ENCODE measurements at regions not wholly inside any gene's neighbourhood (a gene's known extent, or its start where the extent isn't known, plus 50 kb on each side); places are given as distances from the start of the nearest gene placed in this dataset.
"Not testable (repeated sequence)": the region's sequence is repeated elsewhere in the genome, so short reads cannot be mapped to it uniquely, and the experiment has no call there.

- H3K36me3 ChIP-seq (ENCODE audit: control insufficient read depth in 2 of 2, insufficient read depth in 2 of 2, low read length in 1 of 2): no peaks in the 10 kb centered on the region
- no peaks in the 10 kb centered on the region for H3K27me3 ChIP-seq (ENCODE audit: control insufficient read depth in 1 of 2, insufficient read depth in 2 of 2, low read length in 2 of 2)
- H3K4me1 ChIP-seq (ENCODE audit: control insufficient read depth in 2 of 2, insufficient read depth in 2 of 2, low read length in 1 of 2): no peaks in the 10 kb centered on the region
Measured at GRCh38 chr4:34485252-34485651, 1759.1 kb downstream of the ARAP2 start.

GRCh38 chr4:34486461-34487363 lies 1757.6 kb downstream of the ARAP2 start:
- H3K27me3 ChIP-seq (ENCODE audit: control insufficient read depth in 1 of 2, insufficient read depth in 2 of 2, low read length in 2 of 2): no peaks in the 10 kb centered on the region
- WGBS, 2 donors: 68 to 75% methylated on average over 5 of the region's 5 CpGs
- H3K4me1 ChIP-seq (ENCODE audit: control insufficient read depth in 2 of 2, insufficient read depth in 2 of 2, low read length in 1 of 2): no peaks in the 10 kb centered on the region
- no peak overlapping the region for H3K4me3 ChIP-seq (ENCODE audit: low read depth in 1 of 2, low read length in 2 of 2)
- no peaks in the 10 kb centered on the region for H3K9me3 ChIP-seq (ENCODE audit: control insufficient read depth in 2 of 2, insufficient read depth in 1 of 2, low read depth in 1 of 2, low read length in 1 of 2)
- no peaks in the 10 kb centered on the region for H3K36me3 ChIP-seq (ENCODE audit: control insufficient read depth in 2 of 2, insufficient read depth in 2 of 2, low read length in 1 of 2)
- H3K27ac ChIP-seq (ENCODE audit: low read depth in 2 of 2, low read length in 1 of 2): no peak overlapping the region

More at GRCh38 chr4:34485252-34485651, 1759.1 kb downstream of the ARAP2 start:
- H3K4me3 ChIP-seq (ENCODE audit: low read depth in 1 of 2, low read length in 2 of 2): no peak overlapping the region
- H3K27ac ChIP-seq (ENCODE audit: low read depth in 2 of 2, low read length in 1 of 2): no peak overlapping the region
- H3K9me3 ChIP-seq (ENCODE audit: control insufficient read depth in 2 of 2, insufficient read depth in 1 of 2, low read depth in 1 of 2, low read length in 1 of 2): no peaks in the 10 kb centered on the region

DNA sequence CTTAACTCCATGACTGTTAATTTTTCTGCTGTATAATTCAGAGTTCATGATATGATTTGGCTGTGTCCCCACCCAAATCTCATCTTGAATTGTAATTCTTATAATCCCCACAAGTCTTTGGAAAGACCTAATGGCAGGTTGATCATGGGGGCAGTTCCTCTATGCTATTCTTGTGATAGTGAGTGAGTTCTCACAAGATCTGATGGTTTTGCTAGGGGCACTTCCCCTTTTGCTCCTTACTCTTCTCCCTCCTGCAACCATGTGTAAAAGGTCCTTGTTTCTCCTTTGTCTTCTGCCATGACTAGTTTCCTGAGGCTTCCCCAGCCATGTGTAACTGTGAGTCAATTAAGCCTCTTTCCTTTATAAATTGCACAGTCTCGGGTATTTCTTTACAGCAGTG lies 1751.9 kb downstream of the ARAP2 start:
- whole genome bisulfite sequencing, 2 donors: 77 to 78% methylated on average over 1 of the region's 1 CpG

DNA sequence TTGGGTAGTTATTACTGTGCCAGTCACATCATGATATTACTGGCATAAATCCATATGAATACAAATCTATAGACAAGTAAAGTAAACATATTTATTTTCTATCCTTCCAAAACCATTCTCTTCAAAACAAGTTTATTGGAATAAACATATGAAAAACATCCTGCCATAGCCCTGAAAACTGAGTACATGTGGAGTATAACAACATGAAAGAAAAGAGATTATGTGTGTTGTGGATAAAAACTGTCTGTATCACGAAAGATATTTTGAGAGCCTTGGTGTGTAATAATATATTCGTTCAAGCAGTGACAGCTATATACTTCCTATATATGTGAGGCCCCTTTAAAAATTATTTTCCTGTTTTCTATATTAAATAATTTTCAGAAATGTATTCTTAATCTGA lies 1742.2 kb downstream of the ARAP2 start:
- Histone ChIP-seq H3K36me3 (ENCODE audit: control insufficient read depth in 2 of 2, insufficient read depth in 2 of 2, low read length in 1 of 2) (no peaks in the 10 kb centered on the region), H3K27ac (ENCODE audit: low read depth in 2 of 2, low read length in 1 of 2) (no peak overlapping the region), H3K4me3 (ENCODE audit: low read depth in 1 of 2, low read length in 2 of 2) (no peak overlapping the region), H3K9me3 (ENCODE audit: control insufficient read depth in 2 of 2, insufficient read depth in 1 of 2, low read depth in 1 of 2, low read length in 1 of 2) (no peaks in the 10 kb centered on the region), H3K27me3 (ENCODE audit: control insufficient read depth in 1 of 2, insufficient read depth in 2 of 2, low read length in 2 of 2) (no peaks in the 10 kb centered on the region), H3K4me1 (ENCODE audit: control insufficient read depth in 2 of 2, insufficient read depth in 2 of 2, low read length in 1 of 2) (no peaks in the 10 kb centered on the region)
- WGBS, 2 donors: 71 to 77% methylated on average over 2 of the region's 2 CpGs

More for the DNA sequence above, 1751.9 kb downstream of the ARAP2 start:
- Histone ChIP-seq H3K4me1 (ENCODE audit: control insufficient read depth in 2 of 2, insufficient read depth in 2 of 2, low read length in 1 of 2) (no peaks in the 10 kb centered on the region), H3K36me3 (ENCODE audit: control insufficient read depth in 2 of 2, insufficient read depth in 2 of 2, low read length in 1 of 2) (no peaks in the 10 kb centered on the region), H3K4me3 (ENCODE audit: low read depth in 1 of 2, low read length in 2 of 2) (no peak overlapping the region), H3K27ac (ENCODE audit: low read depth in 2 of 2, low read length in 1 of 2) (no peak overlapping the region), H3K9me3 (ENCODE audit: control insufficient read depth in 2 of 2, insufficient read depth in 1 of 2, low read depth in 1 of 2, low read length in 1 of 2) (peaks cover 0 to 4% of the 10 kb centered on the region in 2 donors), H3K27me3 (ENCODE audit: control insufficient read depth in 1 of 2, insufficient read depth in 2 of 2, low read length in 2 of 2) (no peaks in the 10 kb centered on the region)

- WGBS, 2 donors: 60 to 64% methylated on average over 2 of the region's 2 CpGs
- H3K27me3 ChIP-seq (ENCODE audit: control insufficient read depth in 1 of 2, insufficient read depth in 2 of 2, low read length in 2 of 2); H3K4me1 ChIP-seq (ENCODE audit: control insufficient read depth in 2 of 2, insufficient read depth in 2 of 2, low read length in 1 of 2); H3K4me3 ChIP-seq (ENCODE audit: low read depth in 1 of 2, low read length in 2 of 2); H3K36me3 ChIP-seq (ENCODE audit: control insufficient read depth in 2 of 2, insufficient read depth in 2 of 2, low read length in 1 of 2); H3K27ac ChIP-seq (ENCODE audit: low read depth in 2 of 2, low read length in 1 of 2); H3K9me3 ChIP-seq (ENCODE audit: control insufficient read depth in 2 of 2, insufficient read depth in 1 of 2, low read depth in 1 of 2, low read length in 1 of 2): not testable (repeated sequence)
Measured at GRCh38 chr4:34504731-34505130, 1739.6 kb downstream of the ARAP2 start.

DNA sequence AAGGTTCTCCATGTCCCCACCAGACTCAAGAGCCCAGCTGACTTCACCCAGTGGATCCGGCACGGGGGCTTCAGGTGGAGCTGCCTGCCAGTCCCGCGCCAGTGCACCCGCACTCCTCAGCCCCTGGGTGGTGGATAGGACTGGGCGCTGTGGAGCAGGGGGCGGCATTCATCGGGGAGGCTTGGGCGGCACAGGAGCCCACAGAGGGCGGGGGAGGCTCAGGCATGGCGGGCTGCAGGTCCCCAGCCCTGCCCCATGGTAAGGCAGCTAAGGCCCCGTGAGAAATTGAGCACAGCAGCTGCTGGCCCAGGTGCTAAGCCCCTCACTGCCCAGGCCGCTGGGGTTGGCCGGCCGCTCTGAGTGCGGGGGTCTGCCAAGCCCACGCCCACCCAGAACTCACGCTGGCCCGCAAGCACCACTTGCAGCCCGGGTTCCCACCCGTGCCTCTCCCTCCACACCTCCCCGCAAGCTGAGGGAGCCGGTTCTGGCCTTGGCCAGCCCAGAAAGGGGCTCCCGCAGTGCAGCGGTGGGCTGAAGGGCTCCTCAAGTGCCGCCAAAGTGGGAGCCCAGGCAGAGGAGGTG lies 1737.7 kb downstream of the ARAP2 start:
- not testable (repeated sequence) for H3K36me3 ChIP-seq (ENCODE audit: control insufficient read depth in 2 of 2, insufficient read depth in 2 of 2, low read length in 1 of 2); H3K4me1 ChIP-seq (ENCODE audit: control insufficient read depth in 2 of 2, insufficient read depth in 2 of 2, low read length in 1 of 2); H3K9me3 ChIP-seq (ENCODE audit: control insufficient read depth in 2 of 2, insufficient read depth in 1 of 2, low read depth in 1 of 2, low read length in 1 of 2); H3K27me3 ChIP-seq (ENCODE audit: control insufficient read depth in 1 of 2, insufficient read depth in 2 of 2, low read length in 2 of 2); H3K4me3 ChIP-seq (ENCODE audit: low read depth in 1 of 2, low read length in 2 of 2); H3K27ac ChIP-seq (ENCODE audit: low read depth in 2 of 2, low read length in 1 of 2)
- 89 to 93% methylated on average over 25 to 26 of the region's 26 CpGs for WGBS, 2 donors

DNA sequence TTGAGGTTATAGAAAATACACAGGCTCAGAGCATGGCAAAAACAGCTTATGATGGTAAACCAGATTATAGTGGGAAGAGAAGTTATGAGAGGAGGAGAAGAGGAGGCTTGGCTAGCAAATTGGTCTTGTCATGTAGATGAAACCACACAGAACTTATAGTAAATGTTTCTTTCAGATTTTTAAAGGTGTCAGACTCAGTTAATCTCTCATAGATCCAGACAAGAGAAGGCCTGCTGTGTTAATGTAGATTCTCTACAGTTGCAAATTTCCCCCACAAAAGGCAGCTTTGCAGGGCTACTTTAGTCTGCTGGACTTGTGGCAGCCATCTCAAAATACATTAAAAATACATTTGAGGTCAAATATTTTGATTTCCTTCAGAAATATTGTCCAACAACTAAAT lies 1731.7 kb downstream of the ARAP2 start:
- H3K36me3 ChIP-seq (ENCODE audit: control insufficient read depth in 2 of 2, insufficient read depth in 2 of 2, low read length in 1 of 2): no peaks in the 10 kb centered on the region
- no peaks in the 10 kb centered on the region for H3K9me3 ChIP-seq (ENCODE audit: control insufficient read depth in 2 of 2, insufficient read depth in 1 of 2, low read depth in 1 of 2, low read length in 1 of 2)
- H3K27ac ChIP-seq (ENCODE audit: low read depth in 2 of 2, low read length in 1 of 2): no peak overlapping the region

GRCh38 chr4:34516524-34516923 lies 1727.8 kb downstream of the ARAP2 start:
- WGBS, 2 donors: 82 to 84% methylated on average over 3 of the region's 3 CpGs

More for the DNA sequence above, 1731.7 kb downstream of the ARAP2 start:
- H3K4me3 ChIP-seq (ENCODE audit: low read depth in 1 of 2, low read length in 2 of 2): no peak overlapping the region
- H3K27me3 ChIP-seq (ENCODE audit: control insufficient read depth in 1 of 2, insufficient read depth in 2 of 2, low read length in 2 of 2): no peaks in the 10 kb centered on the region
- H3K4me1 ChIP-seq (ENCODE audit: control insufficient read depth in 2 of 2, insufficient read depth in 2 of 2, low read length in 1 of 2): no peaks in the 10 kb centered on the region

GRCh38 chr4:34534916-34535315 lies 1709.4 kb downstream of the ARAP2 start:
- peaks cover 0 to 2% of the 10 kb centered on the region in 2 donors for H3K36me3 ChIP-seq (ENCODE audit: control insufficient read depth in 2 of 2, insufficient read depth in 2 of 2, low read length in 1 of 2)
- WGBS, 2 donors: 39 to 43% methylated on average over 4 of the region's 4 CpGs

More at GRCh38 chr4:34516524-34516923, 1727.8 kb downstream of the ARAP2 start:
- no peak overlapping the region for H3K27ac ChIP-seq (ENCODE audit: low read depth in 2 of 2, low read length in 1 of 2)
- H3K4me3 ChIP-seq (ENCODE audit: low read depth in 1 of 2, low read length in 2 of 2): no peak overlapping the region
- H3K9me3 ChIP-seq (ENCODE audit: control insufficient read depth in 2 of 2, insufficient read depth in 1 of 2, low read depth in 1 of 2, low read length in 1 of 2): no peaks in the 10 kb centered on the region
- no peaks in the 10 kb centered on the region for H3K4me1 ChIP-seq (ENCODE audit: control insufficient read depth in 2 of 2, insufficient read depth in 2 of 2, low read length in 1 of 2)
- H3K36me3 ChIP-seq (ENCODE audit: control insufficient read depth in 2 of 2, insufficient read depth in 2 of 2, low read length in 1 of 2): no peaks in the 10 kb centered on the region
- H3K27me3 ChIP-seq (ENCODE audit: control insufficient read depth in 1 of 2, insufficient read depth in 2 of 2, low read length in 2 of 2): no peaks in the 10 kb centered on the region

DNA sequence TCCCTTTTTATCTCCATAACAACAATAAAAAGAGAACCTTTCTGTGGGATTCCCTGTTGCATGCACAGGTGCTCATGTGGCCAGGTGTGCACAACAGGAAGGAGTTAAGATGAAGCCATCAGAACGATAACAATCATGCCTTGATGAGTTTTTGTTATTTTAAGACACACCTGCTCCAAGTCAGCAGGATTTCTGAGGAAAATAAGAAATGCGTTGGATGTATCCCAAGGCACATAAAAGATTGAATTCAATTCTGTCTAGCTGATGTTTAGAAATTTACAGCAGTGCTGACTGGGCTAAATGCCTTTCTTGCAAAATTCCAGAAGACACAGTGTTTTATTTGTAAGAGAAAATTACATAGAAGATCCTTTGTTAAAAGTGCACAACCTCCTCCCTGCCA lies 1678.2 kb downstream of the ARAP2 start:
- 42 to 47% methylated on average over 2 of the region's 2 CpGs for WGBS, 2 donors
- no peaks in the 10 kb centered on the region for H3K4me1 ChIP-seq (ENCODE audit: control insufficient read depth in 2 of 2, insufficient read depth in 2 of 2, low read length in 1 of 2)
- H3K4me3 ChIP-seq (ENCODE audit: low read depth in 1 of 2, low read length in 2 of 2): no peak overlapping the region
- no peaks in the 10 kb centered on the region for H3K9me3 ChIP-seq (ENCODE audit: control insufficient read depth in 2 of 2, insufficient read depth in 1 of 2, low read depth in 1 of 2, low read length in 1 of 2)
- H3K27me3 ChIP-seq (ENCODE audit: control insufficient read depth in 1 of 2, insufficient read depth in 2 of 2, low read length in 2 of 2): no peaks in the 10 kb centered on the region
- H3K27ac ChIP-seq (ENCODE audit: low read depth in 2 of 2, low read length in 1 of 2): no peak overlapping the region
- no peaks in the 10 kb centered on the region for H3K36me3 ChIP-seq (ENCODE audit: control insufficient read depth in 2 of 2, insufficient read depth in 2 of 2, low read length in 1 of 2)

More at GRCh38 chr4:34534916-34535315, 1709.4 kb downstream of the ARAP2 start:
- Histone ChIP-seq H3K4me3 (ENCODE audit: low read depth in 1 of 2, low read length in 2 of 2) (no peak overlapping the region), H3K4me1 (ENCODE audit: control insufficient read depth in 2 of 2, insufficient read depth in 2 of 2, low read length in 1 of 2) (no peaks in the 10 kb centered on the region), H3K27me3 (ENCODE audit: control insufficient read depth in 1 of 2, insufficient read depth in 2 of 2, low read length in 2 of 2) (no peaks in the 10 kb centered on the region), H3K9me3 (ENCODE audit: control insufficient read depth in 2 of 2, insufficient read depth in 1 of 2, low read depth in 1 of 2, low read length in 1 of 2) (no peaks in the 10 kb centered on the region), H3K27ac (ENCODE audit: low read depth in 2 of 2, low read length in 1 of 2) (no peak overlapping the region)

All from esophagus (tissue), 2 donors.